Hepatocyte (in vitro differentiated cells): ENCODE measurements at regions not wholly inside any gene's neighbourhood (a gene's known extent, or its start where the extent isn't known, plus 50 kb on each side); places are given as distances from the start of the nearest gene placed in this dataset.

Source experiments
- DNase-seq: peaks from one replicate; pipeline ENCODE4 v3.0.0-alpha.2; 2016; ENCODE audit warnings: low spot score
- H2AFZ ChIP-seq: fragments of 200-600 bp; sonication (generic); 2 replicates; pipeline ENCODE4 v1.6.0; 2016; ENCODE audit warnings: antibody characterized with exemption, mild to moderate bottlenecking
- H3K27ac ChIP-seq: fragments of 200-600 bp; sonication (generic); 2 replicates; pipeline ENCODE4 v1.5.1; 2016; ENCODE audit warnings: mild to moderate bottlenecking
- H3K27me3 ChIP-seq: fragments of 200-600 bp; sonication (generic); 2 replicates; pipeline ENCODE4 v1.6.1; 2016
- H3K36me3 ChIP-seq: fragments of 200-600 bp; sonication (generic); replicated peaks from 2 replicates; pipeline ENCODE4 v1.5.1; 2016; ENCODE audit warnings: low read depth; ENCODE audit not compliant: insufficient read depth
- H3K4me1 ChIP-seq: fragments of 200-600 bp; sonication (generic); 2 replicates; pipeline ENCODE4 v1.5.1; 2016; ENCODE audit warnings: mild to moderate bottlenecking, moderate library complexity; ENCODE audit not compliant: insufficient read depth
- H3K4me2 ChIP-seq: fragments of 200-600 bp; sonication (generic); 2 replicates; pipeline ENCODE4 v1.6.0; 2016
- H3K4me3 ChIP-seq: fragments of 200-600 bp; sonication (generic); 2 replicates; pipeline ENCODE4 v1.5.1; 2016; ENCODE audit warnings: mild to moderate bottlenecking
- H3K79me2 ChIP-seq: fragments of 200-600 bp; sonication (generic); 2 replicates; pipeline ENCODE4 v1.6.0; 2017; ENCODE audit warnings: mild to moderate bottlenecking
- H3K9me2 ChIP-seq: fragments of 200-600 bp; sonication (generic); replicated peaks from 2 replicates; pipeline ENCODE4 v1.6.0; 2017; ENCODE audit warnings: mild to moderate bottlenecking; ENCODE audit not compliant: insufficient read depth
- H3K9me3 ChIP-seq: fragments of 200-600 bp; sonication (generic); 2 replicates; pipeline ENCODE4 v1.5.1; 2016; ENCODE audit warnings: low read depth, mild to moderate bottlenecking
- H4K20me1 ChIP-seq: fragments of 200-600 bp; sonication (generic); 2 replicates; pipeline ENCODE4 v1.6.0; 2016; ENCODE audit warnings: mild to moderate bottlenecking; ENCODE audit not compliant: insufficient read depth, poor library complexity, severe bottlenecking
- EZH2 ChIP-seq: fragments of 200-600 bp; sonication (generic); IDR thresholded peaks from 2 replicates; pipeline ENCODE4 v1.6.1; 2016; ENCODE audit warnings: antibody characterized with exemption, mild to moderate bottlenecking, borderline replicate concordance
- EZH2phosphoT487 ChIP-seq: fragments of 200-600 bp; sonication (generic); IDR thresholded peaks from one replicate; pipeline ENCODE4 v1.6.1; 2018; ENCODE audit warnings: antibody characterized with exemption, mild to moderate bottlenecking, low read depth, moderate library complexity; ENCODE audit not compliant: unreplicated experiment, severe bottlenecking
- WGBS: methylation state at CpG from one replicate; pipeline ENCODE4 v1.1.6; 2016; ENCODE audit warnings: low lambda C conversion rate; ENCODE audit errors: missing lambda C conversion rate; 5-methylcytosine and 5-hydroxymethylcytosine counted together
- TF ChIP-seq, protein P1 (sequence below): fragments of 200-600 bp; sonication (generic); IDR thresholded peaks from 2 replicates; pipeline ENCODE4 v1.5.1; 2016; ENCODE audit warnings: antibody characterized with exemption, mild to moderate bottlenecking; ENCODE audit not compliant: poor library complexity

DNA sequence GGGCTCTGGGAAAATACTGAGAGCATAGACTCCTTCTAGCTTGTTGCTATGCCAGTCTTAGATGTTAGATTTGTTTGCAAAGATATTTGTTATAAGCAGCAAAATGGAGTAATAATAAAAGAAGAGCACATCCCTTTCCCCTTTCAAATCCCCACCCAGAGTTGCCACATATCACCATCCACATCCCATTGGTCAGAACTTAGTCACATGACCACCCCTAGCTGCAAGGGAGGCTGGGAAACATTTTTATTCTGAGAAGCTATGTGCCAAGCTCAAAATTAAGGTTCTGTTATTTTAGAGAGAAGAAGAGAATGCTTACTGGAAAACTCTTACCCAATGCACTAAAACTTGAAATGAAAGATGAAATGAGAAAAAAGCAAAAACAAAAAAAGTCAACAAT lies 193.9 kb upstream of the MVB12B start:
- TF ChIP-seq EZH2phosphoT487 (no peak), EZH2 (no peak)
- TF ChIP-seq, protein P1, sequence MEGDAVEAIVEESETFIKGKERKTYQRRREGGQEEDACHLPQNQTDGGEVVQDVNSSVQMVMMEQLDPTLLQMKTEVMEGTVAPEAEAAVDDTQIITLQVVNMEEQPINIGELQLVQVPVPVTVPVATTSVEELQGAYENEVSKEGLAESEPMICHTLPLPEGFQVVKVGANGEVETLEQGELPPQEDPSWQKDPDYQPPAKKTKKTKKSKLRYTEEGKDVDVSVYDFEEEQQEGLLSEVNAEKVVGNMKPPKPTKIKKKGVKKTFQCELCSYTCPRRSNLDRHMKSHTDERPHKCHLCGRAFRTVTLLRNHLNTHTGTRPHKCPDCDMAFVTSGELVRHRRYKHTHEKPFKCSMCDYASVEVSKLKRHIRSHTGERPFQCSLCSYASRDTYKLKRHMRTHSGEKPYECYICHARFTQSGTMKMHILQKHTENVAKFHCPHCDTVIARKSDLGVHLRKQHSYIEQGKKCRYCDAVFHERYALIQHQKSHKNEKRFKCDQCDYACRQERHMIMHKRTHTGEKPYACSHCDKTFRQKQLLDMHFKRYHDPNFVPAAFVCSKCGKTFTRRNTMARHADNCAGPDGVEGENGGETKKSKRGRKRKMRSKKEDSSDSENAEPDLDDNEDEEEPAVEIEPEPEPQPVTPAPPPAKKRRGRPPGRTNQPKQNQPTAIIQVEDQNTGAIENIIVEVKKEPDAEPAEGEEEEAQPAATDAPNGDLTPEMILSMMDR = no peak
- no peak for DNase-seq
- H3K79me2 ChIP-seq = no peaks in the 10 kb centered on the region

DNA sequence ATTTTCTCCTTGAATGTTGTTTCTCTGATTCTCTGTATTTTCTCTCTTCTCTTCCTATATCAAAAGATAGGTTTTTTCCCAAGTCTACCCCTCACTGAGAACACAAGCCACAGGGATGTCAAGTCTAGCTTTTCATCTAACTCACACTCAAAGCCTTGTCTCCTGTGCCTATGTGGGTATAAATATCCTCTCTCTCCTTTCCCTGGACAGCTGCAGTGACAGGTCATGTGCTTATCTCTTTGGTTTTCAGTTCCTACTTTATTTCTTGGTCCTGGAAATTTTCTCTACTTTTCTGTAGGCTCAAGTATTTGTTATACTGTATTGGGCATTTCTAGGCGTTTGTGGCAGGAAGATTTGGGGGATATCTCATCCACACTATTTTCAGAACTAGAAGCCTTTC lies 182.4 kb upstream of the MVB12B start:
- Histone ChIP-seq H3K27ac (no peak overlapping the region), H3K4me3 (no peak overlapping the region), H4K20me1 (no peaks in the 10 kb centered on the region), H3K36me3 (no peaks in the 10 kb centered on the region), H3K4me2 (no peak overlapping the region), H3K79me2 (no peaks in the 10 kb centered on the region), H3K9me2 (no peaks in the 10 kb centered on the region), H3K4me1 (peaks cover 19% of the 10 kb centered on the region), H3K27me3 (no peaks in the 10 kb centered on the region), H3K9me3 (no peaks in the 10 kb centered on the region), H2AFZ (no peak overlapping the region)
- WGBS = 87% methylated on average over 1 of the region's 1 CpG
- DNase-seq = no peak
- TF ChIP-seq EZH2 (no peak), EZH2phosphoT487 (no peak)
- TF ChIP-seq, protein P1 = no peak

More for the DNA sequence above, 193.9 kb upstream of the MVB12B start:
- no peak overlapping the region for H3K27ac ChIP-seq
- H3K4me1 ChIP-seq = no peaks in the 10 kb centered on the region
- no peak overlapping the region for H2AFZ ChIP-seq
- H3K9me3 ChIP-seq = no peaks in the 10 kb centered on the region
- H4K20me1 ChIP-seq = no peaks in the 10 kb centered on the region
- no peaks in the 10 kb centered on the region for H3K9me2 ChIP-seq
- H3K27me3 ChIP-seq = peaks cover 1% of the 10 kb centered on the region
- no peaks in the 10 kb centered on the region for H3K36me3 ChIP-seq
- no peak overlapping the region for H3K4me3 ChIP-seq
- H3K4me2 ChIP-seq = no peak overlapping the region

DNA sequence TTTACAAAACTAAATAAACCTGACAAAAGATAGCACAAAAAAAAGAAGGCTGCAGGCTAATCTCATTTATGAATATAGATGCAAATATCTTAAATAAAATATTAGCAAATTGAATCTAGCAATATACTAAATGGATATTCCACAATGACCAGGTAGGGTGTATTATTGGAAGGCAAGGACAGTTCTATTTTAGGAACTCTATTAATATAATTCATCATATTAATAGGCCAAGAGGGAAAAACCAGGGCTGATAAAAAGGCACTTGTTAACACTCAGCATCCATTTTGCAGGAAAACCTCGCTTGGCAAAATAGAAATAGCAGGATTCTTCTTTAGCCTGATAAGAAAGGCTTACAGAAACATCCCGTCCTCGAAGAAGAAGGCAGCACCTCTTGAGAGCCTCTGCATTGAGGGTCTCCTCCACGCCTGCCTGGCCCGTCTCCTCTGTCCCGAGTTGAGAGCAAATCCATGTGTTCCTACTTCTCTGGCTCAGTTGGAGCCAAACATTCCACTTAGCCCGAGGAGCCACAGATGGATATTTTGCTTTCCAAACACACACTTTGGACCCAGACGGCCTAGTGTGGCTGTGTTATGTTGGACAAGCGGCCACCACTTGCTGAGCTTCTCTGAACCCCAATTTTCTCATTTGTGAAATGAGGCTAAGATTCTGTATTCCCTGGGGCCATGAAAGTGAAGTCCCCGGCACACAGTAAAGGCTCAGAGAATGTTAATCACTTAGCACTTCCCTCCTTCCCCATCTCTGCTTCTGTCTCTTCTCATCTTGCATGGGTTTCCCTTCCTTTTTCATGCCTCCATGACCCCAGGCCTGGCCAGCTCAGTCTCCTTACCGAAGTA lies 181.8 kb upstream of the MVB12B start:
- Histone ChIP-seq H3K27ac (peak overlapping the region; percentile 95), H3K9me3 (no peaks in the 10 kb centered on the region), H3K9me2 (no peaks in the 10 kb centered on the region), H3K27me3 (no peaks in the 10 kb centered on the region), H2AFZ (no peak overlapping the region), H3K4me1 (peaks cover 19% of the 10 kb centered on the region), H3K4me3 (no peak overlapping the region), H3K79me2 (no peaks in the 10 kb centered on the region), H3K4me2 (no peak overlapping the region), H3K36me3 (no peaks in the 10 kb centered on the region), H4K20me1 (no peaks in the 10 kb centered on the region)
- WGBS = 74% methylated on average over 11 of the region's 11 CpGs
- DNase-seq = no peak
- TF ChIP-seq EZH2 = no peak
- TF ChIP-seq EZH2phosphoT487 = no peak
- TF ChIP-seq, protein P1 = no peak
